ENCODE measurements at regions not wholly inside any gene's neighbourhood (a gene's known extent, or its start where the extent isn't known, plus 50 kb on each side); places are given as distances from the start of the nearest gene placed in this dataset.

- TF ChIP-seq FOXP2 (optimal IDR thresholded peaks at IDR 0.05; ENCODE audit: borderline replicate concordance, extremely low read depth, extremely low read length, insufficient read depth) = no peak
- no peak for TF ChIP-seq REST (IDR thresholded peaks at IDR 0.05; ENCODE audit: insufficient read depth in 1 of 2, low read depth in 2 of 2, low read length in 2 of 2)
- TF ChIP-seq TAF1 (IDR thresholded peaks at IDR 0.05; ENCODE audit: borderline replicate concordance, insufficient read depth, low read length) = no peak
These were observed 278.7 kb upstream of the TYRP1 start for GRCh38 chr9:12414514-12414913.

GRCh38 chr9:12415361-12415760 is 277.8 kb upstream of the TYRP1 start:
- TF ChIP-seq FOXP2 (optimal IDR thresholded peaks at IDR 0.05; ENCODE audit: borderline replicate concordance, extremely low read depth, extremely low read length, insufficient read depth) = no peak
- no peak for TF ChIP-seq POLR2AphosphoS5 (IDR thresholded peaks at IDR 0.05; ENCODE audit: low read depth, low read length)
- no peak for TF ChIP-seq REST (IDR thresholded peaks at IDR 0.05; ENCODE audit: insufficient read depth in 1 of 2, low read depth in 2 of 2, low read length in 2 of 2)
- no peak for TF ChIP-seq TAF1 (IDR thresholded peaks at IDR 0.05; ENCODE audit: borderline replicate concordance, insufficient read depth, low read length)
- TF ChIP-seq SIN3A (IDR thresholded peaks at IDR 0.05; ENCODE audit: borderline replicate concordance, insufficient read depth, low read length) = no peak

- no peak for TF ChIP-seq SIN3A (IDR thresholded peaks at IDR 0.05; ENCODE audit: borderline replicate concordance, insufficient read depth, low read length)
- TF ChIP-seq POLR2AphosphoS5 (IDR thresholded peaks at IDR 0.05; ENCODE audit: low read depth, low read length) = no peak
- no peak for TF ChIP-seq FOXP2 (optimal IDR thresholded peaks at IDR 0.05; ENCODE audit: borderline replicate concordance, extremely low read depth, extremely low read length, insufficient read depth)
- no peak for TF ChIP-seq REST (IDR thresholded peaks at IDR 0.05; ENCODE audit: insufficient read depth in 1 of 2, low read depth in 2 of 2, low read length in 2 of 2)
- no peak for TF ChIP-seq TAF1 (IDR thresholded peaks at IDR 0.05; ENCODE audit: borderline replicate concordance, insufficient read depth, low read length)
These were observed 276.5 kb upstream of the TYRP1 start for GRCh38 chr9:12416716-12417115.

GRCh38 chr9:12424243-12424642 is 268.9 kb upstream of the TYRP1 start:
- TF ChIP-seq SIN3A (IDR thresholded peaks at IDR 0.05; ENCODE audit: borderline replicate concordance, insufficient read depth, low read length) = no peak
- TF ChIP-seq FOXP2 (optimal IDR thresholded peaks at IDR 0.05; ENCODE audit: borderline replicate concordance, extremely low read depth, extremely low read length, insufficient read depth) = no peak
- TF ChIP-seq POLR2AphosphoS5 (IDR thresholded peaks at IDR 0.05; ENCODE audit: low read depth, low read length) = no peak
- TF ChIP-seq REST (IDR thresholded peaks at IDR 0.05; ENCODE audit: insufficient read depth in 1 of 2, low read depth in 2 of 2, low read length in 2 of 2) = no peak
- TF ChIP-seq TAF1 (IDR thresholded peaks at IDR 0.05; ENCODE audit: borderline replicate concordance, insufficient read depth, low read length) = no peak

All from PFSK-1 (cell line).